ENCODE measurements at regions not wholly inside any gene's neighbourhood (a gene's known extent, or its start where the extent isn't known, plus 50 kb on each side); places are given as distances from the start of the nearest gene placed in this dataset.

DNA sequence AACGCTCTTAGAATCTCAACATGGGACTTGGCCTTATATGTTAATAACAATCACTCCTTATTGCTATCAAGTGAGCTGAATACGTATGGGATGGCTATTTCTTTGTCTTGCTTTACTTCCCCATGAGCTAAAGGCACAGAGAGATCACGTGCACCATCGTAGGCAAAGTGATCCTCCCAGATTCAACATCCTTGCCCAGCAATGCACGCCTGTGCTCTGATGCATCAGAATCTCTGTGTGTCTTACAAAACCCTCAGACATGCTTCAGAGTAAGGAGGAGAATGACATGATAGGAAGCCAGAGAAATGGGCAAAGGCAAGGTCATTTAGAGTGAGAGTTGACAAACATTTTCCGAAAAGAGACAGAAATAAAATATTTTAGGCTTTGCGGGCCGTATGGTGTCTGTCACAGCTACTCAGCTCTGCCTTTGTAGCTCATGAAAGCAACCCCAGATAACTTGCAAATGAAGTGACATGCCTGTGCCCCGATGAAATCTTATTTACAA is 277.6 kb upstream of the CDH4 start:
- Histone ChIP-seq H3K9me3 (ENCODE audit: control insufficient read depth, low read length) (no peaks in the 10 kb centered on the region), H3K27me3 (ENCODE audit: control insufficient read depth, insufficient read depth, low read length, poor library complexity, severe bottlenecking) (no peaks in the 10 kb centered on the region), H3K36me3 (ENCODE audit: control insufficient read depth, insufficient read depth, low read length) (no peaks in the 10 kb centered on the region), H3K4me3 (ENCODE audit: insufficient read depth, low read depth, low read length) (no peak overlapping the region), H3K4me1 (ENCODE audit: control insufficient read depth, insufficient read depth, low read length) (no peaks in the 10 kb centered on the region), H3K27ac (ENCODE audit: insufficient read depth, low read depth, low read length, poor library complexity, severe bottlenecking) (no peak overlapping the region)
- WGBS, 2 experiments = 89 to 90% methylated on average over 8 to 9 of the region's 9 CpGs

DNA sequence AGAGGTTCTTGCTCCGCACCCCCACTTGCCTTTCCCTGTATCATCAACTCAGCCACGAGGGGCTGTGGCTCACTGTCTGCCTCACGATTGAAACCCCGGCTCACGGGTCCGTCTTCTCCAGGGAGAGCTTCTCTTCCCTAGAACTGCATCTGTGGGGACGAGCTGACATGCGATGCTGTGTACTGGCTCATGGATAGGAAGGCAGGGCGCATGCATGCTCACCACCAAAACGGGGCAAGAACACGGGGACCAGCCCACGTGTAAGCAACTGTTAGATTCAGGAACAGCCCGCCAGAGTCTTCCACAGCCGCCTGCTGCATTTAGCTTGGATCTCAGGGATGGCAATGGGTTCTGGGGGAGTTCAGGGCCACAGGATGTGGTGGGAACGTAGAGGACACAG is 275.9 kb upstream of the CDH4 start:
- WGBS, 2 experiments = 94 to 95% methylated on average over 15 of the region's 15 CpGs
- no peak overlapping the region for H3K27ac ChIP-seq (ENCODE audit: insufficient read depth, low read depth, low read length, poor library complexity, severe bottlenecking)
- H3K27me3 ChIP-seq (ENCODE audit: control insufficient read depth, insufficient read depth, low read length, poor library complexity, severe bottlenecking) = no peaks in the 10 kb centered on the region
- H3K4me1 ChIP-seq (ENCODE audit: control insufficient read depth, insufficient read depth, low read length) = no peaks in the 10 kb centered on the region
- H3K36me3 ChIP-seq (ENCODE audit: control insufficient read depth, insufficient read depth, low read length) = no peaks in the 10 kb centered on the region
- no peak overlapping the region for H3K4me3 ChIP-seq (ENCODE audit: insufficient read depth, low read depth, low read length)
- H3K9me3 ChIP-seq (ENCODE audit: control insufficient read depth, low read length) = no peaks in the 10 kb centered on the region

DNA sequence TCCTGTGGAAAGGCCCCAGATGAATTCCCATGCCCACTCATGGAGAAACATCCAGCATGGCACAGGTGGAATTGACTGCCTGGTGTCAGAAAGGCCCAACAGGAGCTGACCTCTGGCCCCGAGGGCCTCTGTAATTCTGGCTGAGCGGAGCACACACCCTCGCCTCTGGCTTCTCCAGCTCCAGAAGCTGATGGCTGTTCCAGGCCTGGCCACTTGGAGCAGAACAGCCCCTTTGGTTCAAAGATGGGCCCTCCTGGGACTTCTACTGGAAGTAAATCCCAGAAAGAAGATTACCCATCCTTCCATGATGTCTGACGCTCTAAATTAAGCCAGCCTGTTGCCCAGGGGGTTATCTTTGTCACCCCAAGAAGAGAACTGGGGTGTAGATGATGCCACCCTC is 275.1 kb upstream of the CDH4 start:
- 82 to 88% methylated on average over 4 of the region's 4 CpGs for WGBS, 2 experiments
- no peak overlapping the region for H3K4me3 ChIP-seq (ENCODE audit: insufficient read depth, low read depth, low read length)
- no peaks in the 10 kb centered on the region for H3K27me3 ChIP-seq (ENCODE audit: control insufficient read depth, insufficient read depth, low read length, poor library complexity, severe bottlenecking)
- no peak overlapping the region for H3K27ac ChIP-seq (ENCODE audit: insufficient read depth, low read depth, low read length, poor library complexity, severe bottlenecking)
- H3K36me3 ChIP-seq (ENCODE audit: control insufficient read depth, insufficient read depth, low read length) = no peaks in the 10 kb centered on the region
- no peaks in the 10 kb centered on the region for H3K9me3 ChIP-seq (ENCODE audit: control insufficient read depth, low read length)
- H3K4me1 ChIP-seq (ENCODE audit: control insufficient read depth, insufficient read depth, low read length) = no peaks in the 10 kb centered on the region

DNA sequence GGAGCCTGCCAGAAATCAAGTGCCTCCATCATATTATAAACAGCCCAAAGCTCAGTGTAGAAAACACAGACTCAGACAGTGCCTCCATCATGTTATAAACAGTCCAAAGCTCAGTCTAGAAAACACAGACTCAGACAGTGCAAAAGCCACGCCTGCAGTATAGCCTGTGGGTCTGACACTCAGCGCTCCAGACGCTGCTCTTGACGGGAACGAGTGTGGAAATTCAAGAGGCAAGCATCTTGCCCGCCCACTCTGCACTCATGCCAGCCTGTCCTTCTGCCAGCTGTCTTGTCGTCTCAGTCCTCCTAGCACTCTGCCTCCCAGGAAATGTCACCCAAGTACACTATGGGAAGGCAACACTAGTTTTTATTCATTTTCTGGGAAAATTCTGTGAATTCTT is 274.2 kb upstream of the CDH4 start:
- Histone ChIP-seq H3K36me3 (ENCODE audit: control insufficient read depth, insufficient read depth, low read length) (no peaks in the 10 kb centered on the region), H3K27ac (ENCODE audit: insufficient read depth, low read depth, low read length, poor library complexity, severe bottlenecking) (no peak overlapping the region), H3K4me3 (ENCODE audit: insufficient read depth, low read depth, low read length) (no peak overlapping the region), H3K27me3 (ENCODE audit: control insufficient read depth, insufficient read depth, low read length, poor library complexity, severe bottlenecking) (no peaks in the 10 kb centered on the region), H3K4me1 (ENCODE audit: control insufficient read depth, insufficient read depth, low read length) (no peaks in the 10 kb centered on the region), H3K9me3 (ENCODE audit: control insufficient read depth, low read length) (no peaks in the 10 kb centered on the region)
- WGBS, 2 experiments = 90 to 92% methylated on average over 7 of the region's 7 CpGs

DNA sequence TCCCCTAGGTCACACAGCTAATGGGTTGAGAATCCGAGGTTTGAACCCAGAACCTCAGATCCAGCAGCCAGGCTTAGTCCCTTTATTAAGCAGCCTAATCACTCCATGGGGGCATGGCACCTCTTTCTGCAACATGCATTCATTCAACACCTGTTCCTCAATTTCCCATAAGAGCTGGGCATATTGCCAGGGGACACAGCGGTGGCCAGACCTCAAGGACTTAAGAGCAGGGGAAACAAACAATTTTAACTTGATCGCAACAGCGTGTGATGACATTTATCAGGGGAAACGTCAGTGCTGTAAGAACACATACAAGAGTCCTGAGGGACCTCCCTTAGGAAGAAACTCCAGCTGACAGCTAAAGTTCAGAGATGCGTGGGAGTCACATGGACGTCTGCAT is 267.4 kb upstream of the CDH4 start:
- H3K4me3 ChIP-seq (ENCODE audit: insufficient read depth, low read depth, low read length) = no peak overlapping the region
- H3K27ac ChIP-seq (ENCODE audit: insufficient read depth, low read depth, low read length, poor library complexity, severe bottlenecking) = no peak overlapping the region
- no peaks in the 10 kb centered on the region for H3K4me1 ChIP-seq (ENCODE audit: control insufficient read depth, insufficient read depth, low read length)
- no peaks in the 10 kb centered on the region for H3K27me3 ChIP-seq (ENCODE audit: control insufficient read depth, insufficient read depth, low read length, poor library complexity, severe bottlenecking)
- no peaks in the 10 kb centered on the region for H3K36me3 ChIP-seq (ENCODE audit: control insufficient read depth, insufficient read depth, low read length)
- 89 to 93% methylated on average over 7 of the region's 7 CpGs for WGBS, 2 experiments
- no peaks in the 10 kb centered on the region for H3K9me3 ChIP-seq (ENCODE audit: control insufficient read depth, low read length)

DNA sequence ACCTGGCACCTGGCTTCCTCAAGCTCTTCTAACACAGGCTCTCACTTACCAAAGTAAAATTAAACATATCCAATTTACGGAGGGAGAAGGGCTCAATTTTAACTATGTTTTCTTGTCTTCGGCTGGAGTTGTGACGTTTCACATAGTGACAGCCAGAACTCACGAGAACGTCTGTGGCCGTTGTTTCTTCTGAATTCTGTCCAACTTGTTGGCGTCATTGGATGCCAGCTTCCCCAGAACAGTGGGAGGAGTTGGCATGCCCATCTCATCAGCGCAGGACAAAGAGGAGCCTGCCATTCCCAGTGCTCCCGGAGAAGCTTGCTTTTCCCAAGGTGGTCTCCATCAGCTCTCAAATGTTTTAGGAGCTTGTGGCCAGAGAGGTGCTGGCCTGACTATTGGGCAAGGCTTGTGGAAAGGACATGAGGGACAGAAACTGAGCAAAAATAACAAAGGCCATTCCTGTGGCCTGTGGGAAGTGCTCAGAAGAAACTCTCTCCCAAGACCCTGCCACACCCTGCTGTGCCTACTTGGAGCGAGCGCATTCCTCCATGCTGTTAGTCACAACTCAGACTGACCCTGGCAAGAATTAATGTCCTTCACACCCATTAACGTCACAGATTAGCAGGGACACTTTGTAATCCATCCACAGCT is 265.4 kb upstream of the CDH4 start:
- Histone ChIP-seq H3K4me3 (ENCODE audit: insufficient read depth, low read depth, low read length) (no peak overlapping the region), H3K27ac (ENCODE audit: insufficient read depth, low read depth, low read length, poor library complexity, severe bottlenecking) (no peak overlapping the region), H3K36me3 (ENCODE audit: control insufficient read depth, insufficient read depth, low read length) (no peaks in the 10 kb centered on the region), H3K4me1 (ENCODE audit: control insufficient read depth, insufficient read depth, low read length) (no peaks in the 10 kb centered on the region), H3K27me3 (ENCODE audit: control insufficient read depth, insufficient read depth, low read length, poor library complexity, severe bottlenecking) (no peaks in the 10 kb centered on the region), H3K9me3 (ENCODE audit: control insufficient read depth, low read length) (no peaks in the 10 kb centered on the region)
- 90 to 92% methylated on average over 12 of the region's 12 CpGs for WGBS, 2 experiments

DNA sequence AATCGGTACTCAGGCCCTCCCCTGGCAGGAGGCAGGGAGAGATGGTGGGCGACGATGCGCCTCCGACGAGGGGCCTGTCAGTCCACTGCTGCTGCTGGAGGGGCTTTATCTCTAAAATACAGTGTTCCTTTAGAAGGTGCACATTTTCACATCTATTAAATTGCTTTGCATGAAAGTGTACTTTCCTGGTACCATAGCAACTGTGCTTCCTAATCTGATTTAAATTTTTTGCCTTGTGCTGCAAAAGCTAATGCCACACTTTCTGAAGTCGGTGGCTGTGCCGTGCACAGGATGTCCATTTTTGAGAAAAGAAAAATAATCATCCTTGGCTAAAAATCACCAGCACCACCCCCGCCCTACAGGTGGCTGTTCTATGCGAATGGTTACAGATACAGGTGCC is 262.0 kb upstream of the CDH4 start:
- WGBS, 2 experiments = 80 to 82% methylated on average over 10 of the region's 10 CpGs
- H3K4me1 ChIP-seq (ENCODE audit: control insufficient read depth, insufficient read depth, low read length) = no peaks in the 10 kb centered on the region
- no peaks in the 10 kb centered on the region for H3K27me3 ChIP-seq (ENCODE audit: control insufficient read depth, insufficient read depth, low read length, poor library complexity, severe bottlenecking)
- no peak overlapping the region for H3K27ac ChIP-seq (ENCODE audit: insufficient read depth, low read depth, low read length, poor library complexity, severe bottlenecking)
- no peaks in the 10 kb centered on the region for H3K36me3 ChIP-seq (ENCODE audit: control insufficient read depth, insufficient read depth, low read length)
- H3K4me3 ChIP-seq (ENCODE audit: insufficient read depth, low read depth, low read length) = no peak overlapping the region
- H3K9me3 ChIP-seq (ENCODE audit: control insufficient read depth, low read length) = no peaks in the 10 kb centered on the region

DNA sequence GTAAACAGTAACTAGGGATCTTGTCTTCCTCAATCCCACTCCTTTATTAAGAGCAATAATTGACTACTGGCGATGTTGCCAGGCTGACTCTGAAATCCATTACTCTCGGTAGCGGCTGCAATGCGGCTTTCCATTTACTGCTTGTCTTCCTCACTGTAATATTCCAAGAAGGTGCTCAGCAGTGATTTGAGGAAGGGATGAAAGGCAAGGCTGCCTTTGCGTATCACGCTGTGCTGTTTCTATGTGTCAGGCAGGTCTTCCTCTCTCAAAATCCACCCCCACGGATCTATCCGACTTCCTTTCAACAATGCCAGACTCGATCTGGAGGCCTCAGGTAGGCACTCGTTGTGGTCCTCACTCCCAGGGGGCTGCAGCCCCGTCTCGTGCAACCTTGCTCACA is 261.4 kb upstream of the CDH4 start:
- Histone ChIP-seq H3K4me3 (ENCODE audit: insufficient read depth, low read depth, low read length) (no peak overlapping the region), H3K27me3 (ENCODE audit: control insufficient read depth, insufficient read depth, low read length, poor library complexity, severe bottlenecking) (no peaks in the 10 kb centered on the region), H3K4me1 (ENCODE audit: control insufficient read depth, insufficient read depth, low read length) (no peaks in the 10 kb centered on the region), H3K9me3 (ENCODE audit: control insufficient read depth, low read length) (no peaks in the 10 kb centered on the region), H3K36me3 (ENCODE audit: control insufficient read depth, insufficient read depth, low read length) (no peaks in the 10 kb centered on the region), H3K27ac (ENCODE audit: insufficient read depth, low read depth, low read length, poor library complexity, severe bottlenecking) (no peak overlapping the region)
- WGBS, 2 experiments = 92 to 93% methylated on average over 12 of the region's 12 CpGs

DNA sequence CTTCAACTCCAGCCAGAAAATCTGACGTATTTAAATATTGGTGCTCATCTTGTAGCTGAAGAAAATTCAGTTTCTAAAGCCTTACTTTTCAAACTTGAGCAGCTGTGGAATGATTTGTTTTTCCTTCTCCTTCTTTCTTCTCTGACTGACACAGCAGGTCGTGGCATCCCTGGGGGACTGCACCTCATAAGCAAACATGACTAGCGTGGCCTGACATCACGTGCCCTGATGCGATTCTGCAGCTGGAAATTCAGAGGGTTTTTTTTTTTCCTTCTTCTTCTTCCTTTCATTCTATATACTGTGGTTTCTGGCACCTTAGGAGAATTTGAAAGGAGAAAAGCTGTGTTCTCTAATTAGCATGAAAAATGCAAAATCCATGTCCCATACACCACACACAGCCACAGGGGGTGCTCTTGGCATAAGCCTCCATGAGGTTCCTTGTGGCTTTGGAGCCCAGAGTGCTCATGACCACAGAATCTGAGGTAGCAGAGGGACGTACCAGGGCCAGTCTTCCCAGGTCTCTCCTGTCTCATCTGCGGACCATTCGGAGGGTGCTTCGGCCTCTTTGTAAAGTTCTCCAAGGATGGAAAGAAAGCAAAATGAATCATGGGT is 258.5 kb upstream of the CDH4 start:
- Histone ChIP-seq H3K4me1 (ENCODE audit: control insufficient read depth, insufficient read depth, low read length) (no peaks in the 10 kb centered on the region), H3K27ac (ENCODE audit: insufficient read depth, low read depth, low read length, poor library complexity, severe bottlenecking) (no peak overlapping the region), H3K4me3 (ENCODE audit: insufficient read depth, low read depth, low read length) (no peak overlapping the region), H3K27me3 (ENCODE audit: control insufficient read depth, insufficient read depth, low read length, poor library complexity, severe bottlenecking) (no peaks in the 10 kb centered on the region), H3K9me3 (ENCODE audit: control insufficient read depth, low read length) (no peaks in the 10 kb centered on the region), H3K36me3 (ENCODE audit: control insufficient read depth, insufficient read depth, low read length) (no peaks in the 10 kb centered on the region)
- 75 to 81% methylated on average over 9 of the region's 9 CpGs for WGBS, 2 experiments

DNA sequence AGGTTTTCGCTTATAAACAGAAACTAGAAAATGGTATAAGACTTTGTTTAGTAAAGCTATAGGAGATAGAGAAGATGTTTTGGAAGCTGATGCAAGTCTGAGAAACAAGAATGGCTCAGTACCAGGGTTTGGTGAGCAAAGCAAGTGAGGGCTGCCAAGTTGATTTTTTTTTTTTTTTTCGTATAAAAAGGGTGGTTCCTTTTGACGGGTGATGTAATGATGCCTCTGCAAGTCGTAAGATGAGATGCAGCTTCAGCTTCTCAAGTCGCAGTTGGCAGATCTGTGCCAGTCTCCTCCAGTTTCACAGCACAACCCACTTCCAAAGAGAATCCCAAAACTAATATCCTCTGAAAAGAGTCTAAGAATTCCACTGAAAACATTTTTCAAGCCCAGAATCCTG is 252.8 kb upstream of the CDH4 start:
- no peak overlapping the region for H3K27ac ChIP-seq (ENCODE audit: insufficient read depth, low read depth, low read length, poor library complexity, severe bottlenecking)
- H3K36me3 ChIP-seq (ENCODE audit: control insufficient read depth, insufficient read depth, low read length) = no peaks in the 10 kb centered on the region
- H3K9me3 ChIP-seq (ENCODE audit: control insufficient read depth, low read length) = no peaks in the 10 kb centered on the region
- 87 to 92% methylated on average over 5 of the region's 5 CpGs for WGBS, 2 experiments
- no peaks in the 10 kb centered on the region for H3K4me1 ChIP-seq (ENCODE audit: control insufficient read depth, insufficient read depth, low read length)
- H3K27me3 ChIP-seq (ENCODE audit: control insufficient read depth, insufficient read depth, low read length, poor library complexity, severe bottlenecking) = no peaks in the 10 kb centered on the region
- no peak overlapping the region for H3K4me3 ChIP-seq (ENCODE audit: insufficient read depth, low read depth, low read length)
